Body of pancreas (tissue), 4 donors: ENCODE measurements at regions not wholly inside any gene's neighbourhood (a gene's known extent, or its start where the extent isn't known, plus 50 kb on each side); places are given as distances from the start of the nearest gene placed in this dataset.

Source experiments
- CTCF ChIP-seq, 7 experiments: fragments of 450-650 bp in 4 of 7; fragments of 200-600 bp in 3 of 7; sonication (generic) in 3 of 7; IDR thresholded peaks; one replicate each; pipeline ENCODE4 v1.5.1; 2016 to 2019; ENCODE audit warnings: antibody characterized with exemption in 7 of 7
- POLR2A ChIP-seq, 3 donors: fragments of 450-650 bp; IDR thresholded peaks; one replicate each; pipeline ENCODE4 v1.6.1; 2016; ENCODE audit warnings: antibody characterized with exemption in 3 of 3, mild to moderate bottlenecking in 2 of 3

- no peak for TF ChIP-seq CTCF (IDR thresholded peaks at IDR 0.05)
- TF ChIP-seq POLR2A (IDR thresholded peaks at IDR 0.05) = no peak
Observed at GRCh38 chrX:11952176-11952720, 186.0 kb upstream of the FRMPD4 start.
